ENCODE measurements at regions not wholly inside any gene's neighbourhood (a gene's known extent, or its start where the extent isn't known, plus 50 kb on each side); places are given as distances from the start of the nearest gene placed in this dataset.

GRCh38 chr5:167816864-167817263 lies 474.6 kb upstream of the WWC1 start:
- no peaks in the 10 kb centered on the region for H3F3A ChIP-seq (ENCODE audit: insufficient read depth)
- H3K27ac ChIP-seq (ENCODE audit: low read depth, low read length), result no peak overlapping the region
- H3K79me2 ChIP-seq (ENCODE audit: insufficient read depth, low read length), result no peaks in the 10 kb centered on the region
- no peak for TF ChIP-seq EZH2phosphoT487 (conservative IDR thresholded peaks at IDR 0.05; ENCODE audit: low read length)
- TF ChIP-seq, protein P1, sequence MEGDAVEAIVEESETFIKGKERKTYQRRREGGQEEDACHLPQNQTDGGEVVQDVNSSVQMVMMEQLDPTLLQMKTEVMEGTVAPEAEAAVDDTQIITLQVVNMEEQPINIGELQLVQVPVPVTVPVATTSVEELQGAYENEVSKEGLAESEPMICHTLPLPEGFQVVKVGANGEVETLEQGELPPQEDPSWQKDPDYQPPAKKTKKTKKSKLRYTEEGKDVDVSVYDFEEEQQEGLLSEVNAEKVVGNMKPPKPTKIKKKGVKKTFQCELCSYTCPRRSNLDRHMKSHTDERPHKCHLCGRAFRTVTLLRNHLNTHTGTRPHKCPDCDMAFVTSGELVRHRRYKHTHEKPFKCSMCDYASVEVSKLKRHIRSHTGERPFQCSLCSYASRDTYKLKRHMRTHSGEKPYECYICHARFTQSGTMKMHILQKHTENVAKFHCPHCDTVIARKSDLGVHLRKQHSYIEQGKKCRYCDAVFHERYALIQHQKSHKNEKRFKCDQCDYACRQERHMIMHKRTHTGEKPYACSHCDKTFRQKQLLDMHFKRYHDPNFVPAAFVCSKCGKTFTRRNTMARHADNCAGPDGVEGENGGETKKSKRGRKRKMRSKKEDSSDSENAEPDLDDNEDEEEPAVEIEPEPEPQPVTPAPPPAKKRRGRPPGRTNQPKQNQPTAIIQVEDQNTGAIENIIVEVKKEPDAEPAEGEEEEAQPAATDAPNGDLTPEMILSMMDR (IDR thresholded peaks at IDR 0.05; ENCODE audit: insufficient read depth, low read length, poor library complexity, severe bottlenecking), result no peak
- H3K9me2 ChIP-seq (replicated peaks; ENCODE audit: insufficient read depth, low read length), result no peaks in the 10 kb centered on the region
- H3K9ac ChIP-seq (ENCODE audit: low read length), result no peak overlapping the region
- no peak overlapping the region for H2AFZ ChIP-seq (ENCODE audit: low read depth, low read length, severe bottlenecking)
- H3K9me3 ChIP-seq (ENCODE audit: insufficient read depth, low read length), result no peaks in the 10 kb centered on the region
- no peak overlapping the region for H3K4me3 ChIP-seq (ENCODE audit: insufficient read depth, low read length, poor library complexity, severe bottlenecking)
- H3K27me3 ChIP-seq (ENCODE audit: low read length), result no peaks in the 10 kb centered on the region
- H3K4me2 ChIP-seq (ENCODE audit: low read depth, low read length, poor library complexity, severe bottlenecking), result no peak overlapping the region
- no peaks in the 10 kb centered on the region for H3K36me3 ChIP-seq (ENCODE audit: low read length)
- H4K20me1 ChIP-seq (ENCODE audit: low read depth, low read length), result no peaks in the 10 kb centered on the region

DNA sequence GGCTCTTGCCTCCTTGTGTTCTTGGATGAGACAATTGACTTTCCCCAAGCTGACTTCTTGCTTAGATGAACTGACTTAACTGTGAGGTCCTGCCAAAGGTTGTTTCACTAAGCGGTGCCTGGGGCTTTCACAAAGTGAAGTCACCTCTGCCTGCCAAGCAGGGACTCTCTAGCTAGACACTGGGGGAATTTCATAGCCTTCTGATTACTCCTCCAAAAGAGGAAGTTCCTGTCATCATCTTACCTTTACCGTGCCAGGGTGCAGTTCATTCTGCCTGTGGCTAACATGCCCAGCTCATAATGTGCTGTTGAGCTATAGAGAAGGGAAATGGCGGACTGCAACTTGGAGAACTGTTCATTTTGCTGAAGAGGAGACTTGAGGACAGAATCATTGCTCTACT lies 472.0 kb upstream of the WWC1 start:
- no peaks in the 10 kb centered on the region for H3K9me2 ChIP-seq (replicated peaks; ENCODE audit: insufficient read depth, low read length)
- no peak for TF ChIP-seq EZH2phosphoT487 (conservative IDR thresholded peaks at IDR 0.05; ENCODE audit: low read length)
- H3K9ac ChIP-seq (ENCODE audit: low read length), result no peak overlapping the region
- no peak overlapping the region for H2AFZ ChIP-seq (ENCODE audit: low read depth, low read length, severe bottlenecking)
- no peaks in the 10 kb centered on the region for H3K36me3 ChIP-seq (ENCODE audit: low read length)
- H3K4me2 ChIP-seq (ENCODE audit: low read depth, low read length, poor library complexity, severe bottlenecking), result no peak overlapping the region
- no peak overlapping the region for H3K27ac ChIP-seq (ENCODE audit: low read depth, low read length)
- H3K9me3 ChIP-seq (ENCODE audit: insufficient read depth, low read length), result no peaks in the 10 kb centered on the region
- no peaks in the 10 kb centered on the region for H3K27me3 ChIP-seq (ENCODE audit: low read length)
- H4K20me1 ChIP-seq (ENCODE audit: low read depth, low read length), result no peaks in the 10 kb centered on the region
- H3K4me3 ChIP-seq (ENCODE audit: insufficient read depth, low read length, poor library complexity, severe bottlenecking), result no peak overlapping the region
- no peaks in the 10 kb centered on the region for H3K79me2 ChIP-seq (ENCODE audit: insufficient read depth, low read length)
- H3F3A ChIP-seq (ENCODE audit: insufficient read depth), result no peaks in the 10 kb centered on the region

DNA sequence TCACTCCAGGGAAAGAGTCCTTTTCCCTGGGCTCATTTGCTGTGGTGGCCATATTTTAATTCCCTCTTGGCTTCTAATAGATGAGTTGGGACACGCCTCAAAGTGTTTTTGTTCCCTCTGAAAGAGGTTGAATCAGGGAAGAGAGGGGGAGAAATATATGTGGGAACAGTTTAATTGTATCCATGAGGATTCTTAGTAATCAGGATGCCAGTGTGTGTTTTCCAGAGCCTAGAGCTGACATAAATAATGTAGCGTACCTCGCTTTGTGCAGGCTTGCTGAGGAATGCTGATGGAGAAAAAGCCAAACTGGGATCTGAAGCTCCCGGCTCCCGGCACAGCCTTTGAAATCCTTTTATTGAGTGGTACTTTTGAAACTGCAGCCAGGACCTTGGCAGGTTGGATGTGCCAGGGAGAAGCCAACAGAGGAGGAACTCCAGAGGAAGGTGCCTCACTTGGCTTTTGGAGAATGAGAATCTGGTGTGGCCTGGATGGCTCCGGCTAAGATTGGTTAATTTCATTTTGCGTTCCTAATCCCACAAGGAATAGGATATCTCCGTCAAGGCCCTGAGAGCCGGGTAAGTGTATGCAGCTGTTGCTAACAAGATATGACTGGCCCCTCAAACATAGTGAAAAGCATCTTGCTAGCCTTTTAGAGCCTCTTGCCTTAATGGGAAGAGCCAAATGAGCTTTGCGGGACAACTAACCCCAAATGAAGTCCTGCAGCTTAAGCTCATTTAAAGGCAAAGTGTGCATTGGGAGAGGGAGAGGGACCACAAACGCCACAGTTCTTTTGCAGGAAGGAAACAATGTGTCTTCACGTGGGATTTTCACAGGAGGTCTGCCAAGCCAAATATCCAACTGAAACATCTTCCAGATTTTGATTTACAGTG lies 471.1 kb upstream of the WWC1 start:
- Histone ChIP-seq H3K9me2 (replicated peaks; ENCODE audit: insufficient read depth, low read length) (no peaks in the 10 kb centered on the region), H3K4me3 (ENCODE audit: insufficient read depth, low read length, poor library complexity, severe bottlenecking) (no peak overlapping the region), H3F3A (ENCODE audit: insufficient read depth) (no peaks in the 10 kb centered on the region), H3K4me2 (ENCODE audit: low read depth, low read length, poor library complexity, severe bottlenecking) (no peak overlapping the region), H3K27ac (ENCODE audit: low read depth, low read length) (no peak overlapping the region), H3K27me3 (ENCODE audit: low read length) (no peaks in the 10 kb centered on the region), H3K9me3 (ENCODE audit: insufficient read depth, low read length) (no peaks in the 10 kb centered on the region), H3K79me2 (ENCODE audit: insufficient read depth, low read length) (no peaks in the 10 kb centered on the region), H3K36me3 (ENCODE audit: low read length) (no peaks in the 10 kb centered on the region), H4K20me1 (ENCODE audit: low read depth, low read length) (no peaks in the 10 kb centered on the region), H3K9ac (ENCODE audit: low read length) (no peak overlapping the region), H2AFZ (ENCODE audit: low read depth, low read length, severe bottlenecking) (no peak overlapping the region)
- no peak for TF ChIP-seq EZH2phosphoT487 (conservative IDR thresholded peaks at IDR 0.05; ENCODE audit: low read length)
- TF ChIP-seq, protein P1 (IDR thresholded peaks at IDR 0.05; ENCODE audit: insufficient read depth, low read length, poor library complexity, severe bottlenecking), result no peak

DNA sequence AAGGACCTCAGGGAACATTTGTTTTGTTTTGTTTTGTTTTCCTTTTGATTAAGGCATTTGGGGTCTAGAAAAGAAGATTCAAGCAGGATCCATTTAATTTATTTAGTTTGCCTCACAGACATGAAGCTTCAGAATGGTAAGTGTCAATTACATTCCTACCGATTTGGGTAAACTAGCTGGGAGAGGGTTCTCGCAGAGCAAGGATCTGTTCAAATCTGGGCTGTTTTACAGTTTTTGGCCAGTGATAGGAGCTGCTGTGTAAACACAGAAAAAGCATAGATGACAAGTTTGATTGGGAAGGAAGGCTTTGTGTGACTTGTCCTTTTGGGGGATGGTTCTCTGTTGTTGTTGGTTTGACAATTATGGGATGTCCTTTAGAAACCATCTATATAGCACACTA lies 470.3 kb upstream of the WWC1 start:
- H3K9me3 ChIP-seq (ENCODE audit: insufficient read depth, low read length), result no peaks in the 10 kb centered on the region
- H3K9ac ChIP-seq (ENCODE audit: low read length), result no peak overlapping the region
- H4K20me1 ChIP-seq (ENCODE audit: low read depth, low read length), result no peaks in the 10 kb centered on the region
- no peaks in the 10 kb centered on the region for H3K79me2 ChIP-seq (ENCODE audit: insufficient read depth, low read length)
- H2AFZ ChIP-seq (ENCODE audit: low read depth, low read length, severe bottlenecking), result no peak overlapping the region
- H3K9me2 ChIP-seq (replicated peaks; ENCODE audit: insufficient read depth, low read length), result no peaks in the 10 kb centered on the region
- no peaks in the 10 kb centered on the region for H3F3A ChIP-seq (ENCODE audit: insufficient read depth)
- TF ChIP-seq, protein P1 (IDR thresholded peaks at IDR 0.05; ENCODE audit: insufficient read depth, low read length, poor library complexity, severe bottlenecking), result no peak
- TF ChIP-seq EZH2phosphoT487 (conservative IDR thresholded peaks at IDR 0.05; ENCODE audit: low read length), result no peak
- no peak overlapping the region for H3K4me3 ChIP-seq (ENCODE audit: insufficient read depth, low read length, poor library complexity, severe bottlenecking)
- H3K4me2 ChIP-seq (ENCODE audit: low read depth, low read length, poor library complexity, severe bottlenecking), result no peak overlapping the region
- no peak overlapping the region for H3K27ac ChIP-seq (ENCODE audit: low read depth, low read length)
- no peaks in the 10 kb centered on the region for H3K36me3 ChIP-seq (ENCODE audit: low read length)
- H3K27me3 ChIP-seq (ENCODE audit: low read length), result no peaks in the 10 kb centered on the region

Data from SU-DHL-6 (cell line).